ENCODE measurements at regions not wholly inside any gene's neighbourhood (a gene's known extent, or its start where the extent isn't known, plus 50 kb on each side); places are given as distances from the start of the nearest gene placed in this dataset.
"Not testable (repeated sequence)": the region's sequence is repeated elsewhere in the genome, so short reads cannot be mapped to it uniquely, and the experiment has no call there.

DNA sequence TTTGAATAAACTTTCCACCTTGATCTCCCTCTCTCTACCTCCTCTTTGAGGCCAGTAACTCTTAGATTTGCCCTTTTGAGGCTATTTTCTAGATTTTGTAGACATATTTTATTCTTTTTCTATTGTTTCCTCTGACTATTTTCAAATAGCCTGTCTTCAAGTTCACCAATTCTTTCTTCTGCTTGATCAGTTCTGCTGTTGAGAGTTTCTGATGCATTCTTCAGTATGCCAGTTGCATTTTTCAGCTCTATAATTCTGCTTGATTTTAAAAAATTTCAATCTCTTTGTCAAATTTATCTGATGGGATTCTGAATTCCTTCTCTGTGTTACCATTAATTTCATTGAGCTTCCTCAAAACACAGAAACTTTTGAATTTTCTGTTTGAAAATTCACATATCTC, 257.5 kb downstream of the HAPSTR1 start:
- no peak for DNase-seq

DNA sequence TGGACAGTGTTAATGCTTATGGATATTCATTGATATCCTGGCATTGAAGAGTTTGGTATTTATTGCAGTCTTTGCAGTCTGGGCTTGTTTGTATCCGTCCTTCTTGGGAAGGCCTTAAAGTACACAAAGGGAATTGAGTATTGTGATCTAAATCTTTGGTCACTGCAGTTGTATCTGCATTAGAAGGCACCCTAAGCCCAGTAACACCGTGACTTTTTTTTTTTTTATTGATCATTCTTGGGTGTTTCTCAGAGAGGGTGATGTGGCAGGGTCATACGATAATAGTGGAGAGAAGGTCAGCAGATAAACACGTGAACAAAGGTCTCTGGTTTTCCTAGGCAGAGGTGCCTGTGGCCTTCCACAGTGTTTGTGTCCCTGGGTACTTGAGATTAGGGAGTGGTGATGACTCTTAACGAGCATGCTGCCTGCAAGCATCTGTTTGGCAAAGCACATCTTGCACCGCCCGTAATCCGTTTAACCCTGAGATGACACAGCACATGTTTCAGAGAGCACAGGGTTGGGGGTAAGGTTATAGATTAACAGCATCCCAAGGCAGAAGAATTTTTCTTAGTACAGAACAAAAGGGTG, 258.0 kb downstream of the HAPSTR1 start:
- DNase-seq, result not testable (repeated sequence)

DNA sequence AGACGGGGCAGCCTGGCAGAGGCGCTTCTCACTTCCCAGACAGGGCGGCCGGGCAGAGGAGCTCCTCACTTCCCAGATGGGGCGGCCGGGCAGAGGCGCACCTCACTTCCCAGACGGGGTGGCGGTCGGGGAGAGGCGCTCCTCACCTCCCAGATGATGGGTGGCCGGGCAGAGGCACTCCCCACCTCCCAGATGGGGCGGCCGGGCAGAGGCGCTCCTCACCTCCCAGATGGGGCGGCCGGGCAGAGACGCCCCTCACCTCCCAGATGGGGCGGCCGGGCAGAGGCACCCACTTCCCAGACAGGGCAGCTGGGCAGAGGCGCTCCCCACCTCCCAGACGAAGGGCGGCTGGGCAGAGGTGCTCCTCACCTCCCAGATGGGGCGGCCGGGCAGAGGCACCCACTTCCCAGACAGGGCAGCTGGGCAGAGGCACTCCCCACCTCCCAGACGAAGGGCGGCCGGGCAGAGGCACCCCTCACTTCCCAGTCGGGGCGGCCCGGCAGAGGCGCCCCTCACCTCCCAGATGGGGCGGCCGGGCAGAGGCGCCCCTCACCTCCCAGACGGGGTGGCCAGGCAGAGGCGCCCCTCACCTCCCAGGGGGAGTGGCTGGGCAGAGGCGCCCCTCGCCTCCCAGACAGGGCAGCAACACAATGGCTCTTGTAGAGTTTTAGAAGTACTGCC, 258.8 kb downstream of the HAPSTR1 start:
- DNase-seq, result not testable (repeated sequence)

DNA sequence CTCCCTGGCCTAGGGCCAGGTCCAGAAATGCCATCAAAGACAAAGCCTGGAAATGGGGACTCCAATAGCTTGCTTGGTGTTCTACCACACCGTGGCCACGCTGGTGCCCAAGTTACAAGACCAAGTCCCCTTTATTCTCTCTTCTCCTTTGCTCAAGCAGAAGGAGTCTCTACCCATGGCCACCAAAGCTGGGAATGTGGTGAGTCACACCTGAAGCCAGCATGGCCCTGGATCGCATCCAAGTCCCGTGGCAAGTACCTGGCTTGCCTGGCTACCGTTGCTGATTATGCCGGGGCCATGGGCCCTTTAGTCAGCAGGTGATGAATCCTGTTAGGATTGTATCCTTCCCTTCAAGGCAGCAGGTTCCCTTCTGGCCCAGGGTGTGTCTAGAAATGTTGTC, 260.0 kb downstream of the HAPSTR1 start:
- DNase-seq, result no peak

DNA sequence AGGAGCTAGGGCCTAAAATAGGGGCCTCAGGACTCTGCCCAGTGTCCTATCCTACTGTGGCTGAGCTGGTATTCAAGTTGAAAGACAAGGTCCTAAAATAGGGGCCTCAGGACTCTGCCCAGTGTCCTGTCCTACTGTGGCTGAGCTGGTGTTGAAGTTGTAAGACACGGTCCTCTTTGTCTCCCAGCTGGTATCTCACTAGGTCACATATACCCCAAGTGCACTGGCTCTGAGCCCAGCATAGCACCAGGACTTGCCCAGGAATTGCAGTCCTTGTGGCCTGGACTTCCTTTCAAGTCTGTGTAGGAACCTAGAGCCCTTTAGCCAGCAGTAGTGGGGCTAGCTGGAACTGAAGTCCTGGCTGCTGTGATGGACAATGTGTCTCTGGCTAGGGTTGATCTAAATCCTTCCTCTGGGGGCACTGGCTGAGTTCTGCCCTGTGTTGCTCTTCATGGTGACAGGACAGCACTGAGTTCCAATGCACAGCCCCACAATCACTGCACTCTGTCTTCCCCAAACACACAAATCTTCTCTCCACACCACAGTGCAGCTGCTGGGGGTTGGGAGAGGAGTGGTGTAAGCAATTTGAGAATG, 260.5 kb downstream of the HAPSTR1 start:
- no peak for DNase-seq

DNA sequence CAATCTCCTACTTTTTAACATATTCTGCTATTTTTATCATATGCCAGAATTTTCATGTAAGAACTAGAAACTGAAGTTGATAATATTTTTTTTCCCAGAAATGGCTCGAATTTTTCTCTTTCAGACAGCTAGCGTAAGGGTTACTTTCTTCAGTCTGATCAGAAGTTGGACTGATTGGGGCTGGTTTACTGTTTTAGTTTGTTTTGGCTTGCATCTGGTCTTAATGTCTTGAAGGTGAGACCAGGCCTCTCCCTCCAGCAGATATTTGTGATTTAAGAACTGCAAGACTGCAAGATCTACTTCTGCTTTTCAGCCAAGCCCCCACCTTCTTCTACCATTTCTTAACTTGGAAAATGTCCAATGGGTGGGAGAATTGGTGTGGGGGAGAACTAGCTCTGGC, 266.4 kb downstream of the HAPSTR1 start:
- DNase-seq, result no peak

DNA sequence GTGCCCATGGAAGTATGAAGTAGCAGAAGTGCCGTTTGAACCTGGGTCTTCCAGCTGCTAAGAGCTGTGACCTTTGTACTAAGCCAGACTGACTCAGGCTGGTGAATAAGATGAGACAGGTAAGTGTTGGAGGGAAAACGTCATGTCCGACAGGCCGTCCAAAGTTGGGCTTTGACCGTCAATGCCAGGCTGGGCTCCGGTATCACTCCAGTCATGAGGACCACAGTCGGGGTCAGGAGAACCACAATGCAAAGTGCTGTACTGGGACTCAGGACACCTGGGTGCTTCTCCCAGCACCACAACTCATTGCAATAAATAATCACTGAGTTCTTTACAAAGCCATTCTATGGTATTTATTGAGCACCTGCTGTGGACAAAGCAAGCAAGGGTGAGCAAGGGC, 268.6 kb downstream of the HAPSTR1 start:
- no peak for DNase-seq

DNA sequence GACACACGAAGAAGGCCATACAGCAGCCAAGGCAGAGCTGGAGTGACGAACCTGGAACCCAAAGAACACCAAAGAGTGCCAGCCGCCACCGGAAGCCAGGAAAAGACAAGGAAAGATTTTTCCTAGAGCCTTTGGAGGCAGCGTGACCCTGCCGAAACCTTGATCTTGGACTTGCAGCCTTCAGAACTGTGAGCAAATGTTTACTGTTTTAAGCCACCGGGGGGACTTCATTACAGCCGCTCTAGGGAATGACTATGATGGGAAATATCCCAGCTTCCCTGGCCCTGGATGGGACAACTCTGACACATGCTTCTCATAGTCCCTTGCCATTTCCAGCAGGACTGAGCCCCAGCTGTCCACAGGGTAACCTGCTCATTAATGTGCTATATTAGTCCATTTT, 270.6 kb downstream of the HAPSTR1 start:
- no peak for DNase-seq

DNA sequence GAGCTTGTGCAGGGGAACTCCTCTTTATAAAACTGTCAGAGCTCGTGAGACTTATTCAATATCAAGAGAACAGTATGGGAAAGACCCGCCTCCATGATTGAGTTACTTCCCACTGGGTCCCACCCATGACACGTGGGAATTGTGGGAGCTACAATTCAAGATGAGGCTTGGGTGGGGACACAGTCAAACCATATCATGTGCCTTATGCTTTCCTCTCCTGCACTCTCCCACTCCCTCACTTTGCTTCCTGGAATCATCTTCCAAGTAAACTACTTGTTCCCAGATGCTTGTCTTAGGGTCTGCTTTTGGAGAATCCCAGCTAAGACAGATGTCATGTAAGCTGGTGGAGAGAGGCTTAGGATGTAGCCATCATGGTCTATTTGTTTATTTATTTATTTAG, 271.2 kb downstream of the HAPSTR1 start:
- DNase-seq, result no peak

DNA sequence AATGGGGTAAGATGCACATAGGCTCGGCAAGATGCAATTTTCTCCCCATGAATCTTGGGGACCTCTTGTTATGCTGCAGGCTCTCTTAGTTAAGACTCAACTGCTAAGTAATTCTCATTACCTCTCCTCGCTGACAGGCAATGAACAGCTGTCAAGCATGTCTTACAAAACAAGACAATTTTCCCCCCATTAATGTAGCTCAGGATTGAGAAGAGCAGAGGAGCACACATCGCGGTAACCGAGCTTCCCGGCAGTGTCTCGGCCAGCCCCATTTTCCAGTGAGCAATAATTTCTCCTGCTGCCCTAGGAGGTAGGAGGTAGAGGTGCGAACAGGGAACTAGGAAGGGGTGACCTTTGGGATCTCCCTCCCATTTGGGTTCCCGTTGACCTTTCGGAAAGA, 272.1 kb downstream of the HAPSTR1 start:
- DNase-seq, result no peak

DNA sequence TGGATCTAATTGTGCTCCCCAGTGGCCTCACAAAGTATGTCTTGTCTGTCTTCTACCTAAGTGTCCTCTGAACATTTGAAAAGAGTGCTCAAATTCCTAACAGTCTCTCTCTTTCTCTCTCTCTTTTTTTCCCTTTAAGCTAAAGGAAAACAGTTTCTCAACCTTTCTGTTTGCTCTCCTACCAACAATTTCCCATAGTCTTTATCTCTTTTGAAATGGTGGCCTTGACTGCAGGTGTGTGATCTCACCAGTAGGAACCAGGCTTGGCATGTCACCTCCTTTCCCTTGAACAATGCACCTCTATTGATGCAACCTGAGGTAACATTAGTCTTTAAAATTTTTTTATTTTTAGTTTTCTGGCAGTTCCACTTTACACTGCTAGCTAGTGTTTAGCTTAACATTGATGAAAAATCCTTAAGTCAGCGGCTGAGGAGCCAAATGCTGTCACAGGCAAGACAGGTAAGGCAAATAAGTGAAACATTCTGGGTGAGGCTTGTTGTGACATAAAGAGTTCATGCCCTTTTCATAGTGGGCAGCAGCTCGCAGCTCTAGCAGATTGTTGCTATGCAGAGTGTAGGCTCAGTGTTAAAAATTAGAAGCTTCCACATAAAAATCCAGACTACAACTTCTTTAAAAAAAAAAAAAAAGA, 273.4 kb downstream of the HAPSTR1 start:
- no peak for DNase-seq

DNA sequence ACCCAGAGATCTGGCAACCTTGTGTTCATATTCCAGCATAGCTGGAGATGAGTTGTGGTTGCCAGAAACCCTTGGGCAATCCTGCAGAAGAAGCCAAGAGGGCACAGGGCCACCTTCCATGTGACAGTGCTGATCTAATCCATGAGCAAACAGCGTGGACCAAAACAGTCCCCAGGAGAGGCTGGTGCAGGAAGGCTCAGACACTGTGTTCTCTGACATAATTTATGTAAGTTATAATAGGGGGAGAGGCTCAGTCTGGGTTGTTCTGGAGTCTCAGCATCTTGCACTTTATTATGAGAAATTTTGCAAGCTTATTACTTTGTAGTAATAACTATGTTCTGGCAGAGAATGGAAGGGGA, 273.9 kb downstream of the HAPSTR1 start:
- DNase-seq, result no peak

DNA sequence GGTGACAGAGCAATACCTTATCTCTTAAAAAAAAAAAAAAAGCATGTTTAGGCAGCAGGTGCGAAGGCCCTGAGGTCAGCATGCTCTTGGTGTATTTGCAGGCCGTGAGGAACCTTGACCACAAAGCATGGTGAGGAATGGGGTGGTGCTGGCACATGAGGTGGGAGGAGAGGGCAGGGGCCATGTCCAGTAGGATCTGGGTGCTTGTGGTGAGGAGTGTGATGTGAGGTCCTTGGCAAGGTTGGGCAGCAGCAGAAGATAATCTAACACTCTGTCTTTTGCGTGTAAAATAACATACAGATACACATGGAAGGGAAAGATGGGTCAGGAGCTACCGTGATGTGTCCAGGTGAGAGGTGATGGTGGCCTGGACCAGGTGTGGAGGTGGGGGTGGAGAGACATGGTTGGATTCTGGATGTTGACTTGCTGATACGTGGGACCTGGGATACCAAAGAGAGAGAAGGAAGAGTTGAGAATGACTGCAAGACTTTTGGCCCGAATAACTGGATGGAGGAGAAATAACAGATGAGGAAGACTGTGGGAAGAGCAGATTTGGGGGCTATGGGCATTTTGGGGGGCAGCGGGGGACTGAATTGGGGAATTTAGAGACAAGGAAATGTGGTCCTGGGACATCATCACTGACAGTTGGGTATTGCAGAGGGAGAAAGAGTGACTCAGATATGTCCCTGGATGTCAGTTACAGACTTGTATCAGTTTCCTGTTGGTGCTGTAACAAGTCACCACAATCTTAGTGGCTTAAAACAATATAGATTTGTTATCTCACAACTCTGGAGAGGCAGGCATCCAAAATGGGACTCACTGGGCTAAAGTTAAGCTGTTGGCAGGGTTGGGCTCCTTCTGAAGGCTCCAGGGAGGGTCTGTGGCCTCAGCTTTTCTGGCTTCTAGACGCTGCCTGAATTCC, 274.9 kb downstream of the HAPSTR1 start:
- no peak for DNase-seq

DNA sequence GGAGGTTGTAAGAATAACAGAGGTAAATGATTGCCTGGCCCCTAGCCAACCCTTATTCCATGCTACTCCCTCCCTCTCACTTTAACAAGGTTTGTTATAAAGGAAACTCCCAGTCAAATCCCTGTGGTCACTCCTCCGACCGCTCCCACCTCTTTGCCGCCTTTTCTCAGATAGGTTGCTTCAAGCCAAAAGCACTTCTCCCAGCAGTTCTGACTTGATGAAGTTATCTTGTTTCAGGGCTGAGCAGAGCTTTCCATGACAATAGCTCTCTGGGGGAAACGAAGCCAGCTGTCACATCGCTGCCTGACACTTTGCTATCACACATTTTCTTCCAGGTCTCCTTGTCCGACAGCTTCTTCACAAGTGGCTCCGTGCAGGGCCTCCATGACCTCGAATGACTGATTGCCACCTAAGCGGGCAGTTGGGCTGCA, 278.6 kb downstream of the HAPSTR1 start:
- no peak for DNase-seq

DNA sequence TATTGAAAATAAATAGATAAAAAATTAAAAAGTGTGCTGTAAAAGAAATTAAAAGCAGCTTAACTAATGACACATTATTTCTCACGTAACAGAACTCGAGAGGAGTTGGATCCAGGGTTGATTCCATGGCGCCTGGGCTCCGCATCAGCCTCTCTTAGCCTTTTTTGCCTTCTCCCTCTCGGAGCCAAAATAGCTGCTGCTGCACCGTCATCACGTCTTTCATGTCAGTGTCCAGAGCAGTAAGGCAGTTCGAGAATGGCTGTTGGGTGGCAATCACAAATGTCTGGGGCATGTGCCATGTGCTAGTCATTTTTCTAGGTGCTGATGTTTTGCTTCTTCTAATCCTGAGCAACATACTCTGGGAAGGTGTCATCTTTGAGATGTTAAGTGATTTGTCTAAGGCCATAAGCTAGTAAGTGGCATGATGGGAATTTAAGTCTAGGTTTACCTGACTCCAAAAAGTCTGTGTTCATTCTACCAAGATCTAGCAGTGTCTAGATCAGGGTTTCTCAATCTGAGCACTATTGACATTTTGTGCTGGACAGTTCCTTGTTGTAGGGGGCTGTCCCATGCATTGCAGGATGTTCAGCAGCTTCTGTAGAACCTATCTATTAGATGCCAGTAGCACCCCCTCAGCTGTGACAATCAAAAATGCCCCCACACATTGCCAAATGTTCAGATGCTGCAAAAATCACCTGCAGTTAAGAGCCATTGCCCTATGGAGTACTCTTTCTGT, 280.4 kb downstream of the HAPSTR1 start:
- DNase-seq, result no peak

DNA sequence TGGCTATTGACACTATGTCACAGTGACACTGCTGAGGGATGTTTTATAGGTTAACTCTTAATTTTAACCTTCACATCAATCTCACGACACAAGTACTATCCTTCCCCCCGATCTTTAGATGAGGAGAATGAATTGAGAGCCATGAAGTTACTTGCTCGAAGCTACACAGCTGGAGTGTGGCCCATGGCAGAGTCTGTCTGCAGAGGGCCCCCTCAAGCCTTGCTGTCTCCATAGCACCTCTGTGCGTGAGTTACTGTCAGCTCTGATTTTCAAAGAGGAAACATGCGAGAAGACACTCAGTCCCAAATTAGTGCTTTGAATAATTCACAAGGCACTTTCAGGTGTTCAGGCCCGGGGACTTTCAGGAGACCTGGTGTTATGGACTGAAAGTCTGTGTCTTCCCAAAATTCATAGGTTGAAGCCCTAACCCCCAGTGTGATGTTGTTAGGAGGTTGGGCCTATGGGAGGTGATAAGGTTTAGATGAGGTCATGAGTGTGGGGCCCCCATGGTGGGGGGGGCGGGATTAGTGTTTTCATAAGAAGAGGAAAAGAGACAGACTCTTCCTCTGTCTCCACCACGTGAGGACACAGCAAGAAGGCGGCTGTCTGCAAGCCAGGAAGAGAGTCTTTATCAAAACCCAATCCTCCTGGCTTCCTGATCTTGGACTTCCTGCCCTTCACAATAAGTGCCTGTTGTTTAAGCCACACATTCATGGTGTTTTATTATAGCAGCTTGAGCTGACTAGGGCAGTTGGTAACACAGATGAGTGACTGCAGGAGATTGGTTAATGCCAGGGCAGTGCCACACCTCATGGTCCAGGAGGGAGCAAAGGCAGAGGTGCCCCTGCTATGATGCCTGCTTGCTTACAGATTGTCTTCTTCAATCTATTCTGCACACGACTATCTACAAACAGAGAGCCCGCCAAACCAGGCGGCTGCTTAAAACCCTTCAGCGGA, 281.8 kb downstream of the HAPSTR1 start:
- no peak for DNase-seq

DNA sequence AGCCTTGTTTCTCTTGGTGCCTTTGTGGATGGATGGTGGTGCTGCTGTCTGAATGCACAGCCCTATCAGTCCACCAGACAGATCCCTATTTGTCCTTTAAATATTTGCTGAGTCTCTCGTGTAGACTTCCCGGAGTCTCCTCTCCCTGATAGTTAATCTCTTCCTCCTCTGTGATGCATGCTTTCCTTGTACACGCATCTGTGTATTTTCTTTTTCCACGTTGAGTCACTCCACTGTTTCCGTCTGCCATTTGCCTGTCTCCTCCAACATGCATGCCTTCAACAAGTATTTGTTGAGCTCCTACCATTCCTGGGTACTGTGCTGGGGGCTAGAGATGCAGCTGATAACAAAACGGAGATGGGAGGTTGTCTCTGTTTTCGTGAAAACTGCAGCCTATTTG, 282.6 kb downstream of the HAPSTR1 start:
- DNase-seq, result no peak

DNA sequence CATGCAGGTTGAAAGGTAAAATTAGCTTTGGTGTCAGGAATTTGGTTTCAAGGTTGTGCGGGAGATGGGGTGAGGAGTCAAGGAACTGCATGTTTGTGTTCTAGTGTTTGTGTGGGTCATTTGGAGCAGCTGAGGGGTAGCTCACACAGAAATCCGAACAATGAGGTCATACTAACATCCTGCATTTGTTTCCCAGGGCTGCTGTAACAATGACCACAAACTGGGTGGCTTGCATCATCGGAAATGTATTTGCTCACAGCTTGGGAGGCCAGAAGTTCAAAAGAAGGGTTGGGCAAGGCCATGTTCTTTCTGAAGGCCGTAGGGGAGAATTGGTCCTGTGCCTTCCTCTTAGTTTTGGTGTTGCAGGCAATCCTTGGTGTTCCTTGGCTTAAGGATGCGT, 287.4 kb downstream of the HAPSTR1 start:
- no peak for DNase-seq

DNA sequence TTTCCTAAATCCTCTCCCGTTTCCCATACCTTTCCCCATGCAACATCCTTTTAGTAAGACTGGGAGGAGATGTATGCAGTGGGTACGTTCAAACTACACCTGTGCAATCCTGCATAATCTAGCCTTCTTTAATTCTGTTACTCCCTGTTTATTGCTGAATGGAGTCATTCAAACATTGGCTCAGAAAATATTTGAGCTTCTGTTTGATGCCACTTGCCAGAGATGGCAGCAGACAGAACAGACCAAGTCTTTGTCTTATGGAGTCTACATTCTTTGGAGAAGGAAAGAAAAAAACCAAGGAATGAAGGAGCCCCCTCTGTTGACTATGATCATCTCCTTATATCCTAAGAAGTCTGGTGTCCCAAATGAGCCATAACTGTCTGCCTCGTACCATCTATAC, 288.8 kb downstream of the HAPSTR1 start:
- no peak for DNase-seq

DNA sequence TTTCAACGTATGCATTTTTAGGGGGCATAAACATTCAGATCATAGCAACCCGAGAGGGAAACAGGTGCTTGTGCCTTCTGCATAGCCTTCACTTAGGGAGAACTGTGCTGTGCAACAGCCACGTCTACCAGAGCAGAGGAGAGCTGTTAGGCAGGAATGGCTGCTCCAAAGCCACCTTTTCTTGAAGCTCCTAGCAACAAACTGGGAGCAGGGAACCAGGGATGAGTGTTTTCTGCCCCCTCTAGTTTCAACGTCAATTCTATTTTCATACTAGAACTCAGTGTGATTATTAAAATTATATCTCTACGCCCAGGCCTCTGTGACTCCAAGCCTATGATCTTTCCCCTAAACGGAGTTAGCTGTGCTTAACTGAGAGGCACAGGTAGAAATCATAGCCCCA, 290.0 kb downstream of the HAPSTR1 start:
- DNase-seq, result no peak

DNA sequence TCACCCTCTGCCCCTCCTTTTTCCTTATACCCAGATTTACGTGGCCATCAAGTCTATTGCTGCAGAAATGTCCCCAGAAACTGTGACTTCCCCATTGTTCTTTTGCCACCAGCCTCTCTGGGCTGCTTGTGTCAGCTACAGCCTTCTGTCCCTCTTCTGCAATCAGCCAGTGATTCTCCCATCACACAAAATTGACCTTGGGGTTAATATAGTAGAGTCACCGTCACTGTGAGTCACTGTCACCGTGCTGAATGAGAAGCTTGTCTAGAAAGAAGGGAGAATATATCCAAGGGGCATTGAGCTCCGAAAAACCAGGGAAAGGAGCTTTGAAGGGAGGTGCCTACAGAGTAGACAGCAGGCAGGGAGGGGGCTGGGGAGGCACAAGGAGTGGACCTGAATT, 290.5 kb downstream of the HAPSTR1 start:
- DNase-seq, result no peak
